ENCODE measurements at regions not wholly inside any gene's neighbourhood (a gene's known extent, or its start where the extent isn't known, plus 50 kb on each side); places are given as distances from the start of the nearest gene placed in this dataset.

GRCh38 chr6:54574671-54575070 lies 266.4 kb downstream of the TINAG start:
- ATAC-seq (ENCODE audit: poor library complexity) (no peak), DNase-seq (no peak)
- no peak overlapping the region for H3K27ac ChIP-seq (ENCODE audit: low read depth in 1 of 2, low read length in 2 of 2)
- peaks cover 5 to 6% of the 10 kb centered on the region in 2 experiments for H3K9me3 ChIP-seq (ENCODE audit: control insufficient read depth in 1 of 2, insufficient read depth in 1 of 2, low read length in 2 of 2)
- no peaks in the 10 kb centered on the region for H3K4me1 ChIP-seq (ENCODE audit: insufficient read depth, low read length)
- intact Hi-C loops (cut with DNase I, micrococcal nuclease): no loop called here
- Mint-ChIP-seq H3K27ac (no peak overlapping the region), H3K4me1 (ENCODE audit: low read depth) (no peaks in the 10 kb centered on the region), H3K9me3 (peaks cover 5% of the 10 kb centered on the region), H3K27me3 (no peaks in the 10 kb centered on the region), H3K36me3 (ENCODE audit: low read depth) (no peaks in the 10 kb centered on the region), H3K4me3 (no peak overlapping the region)
- no peak overlapping the region for H3K4me3 ChIP-seq (ENCODE audit: low read length)
- TF ChIP-seq CTCF (IDR thresholded peaks at IDR 0.05): no peak
- H3K36me3 ChIP-seq (ENCODE audit: insufficient read depth, low read length): no peaks in the 10 kb centered on the region
- POLR2A ChIA-PET: no interaction called here
- no peaks in the 10 kb centered on the region for H3K27me3 ChIP-seq (ENCODE audit: control insufficient read depth in 1 of 2, insufficient read depth in 2 of 2, low read length in 2 of 2)
- CTCF ChIA-PET: no interaction called here

- Mint-ChIP-seq H3K4me3 (no peak overlapping the region), H3K27ac (no peak overlapping the region), H3K27me3 (no peaks in the 10 kb centered on the region), H3K9me3 (peaks cover 2% of the 10 kb centered on the region), H3K36me3 (ENCODE audit: low read depth) (no peaks in the 10 kb centered on the region), H3K4me1 (ENCODE audit: low read depth) (no peaks in the 10 kb centered on the region)
- ATAC-seq (ENCODE audit: poor library complexity): no peak
- Histone ChIP-seq H3K36me3 (ENCODE audit: insufficient read depth, low read length) (no peaks in the 10 kb centered on the region), H3K27ac (ENCODE audit: low read depth in 1 of 2, low read length in 2 of 2) (no peak overlapping the region), H3K27me3 (ENCODE audit: control insufficient read depth in 1 of 2, insufficient read depth in 2 of 2, low read length in 2 of 2) (no peaks in the 10 kb centered on the region), H3K4me3 (ENCODE audit: low read length) (no peak overlapping the region), H3K9me3 (ENCODE audit: control insufficient read depth in 1 of 2, insufficient read depth in 1 of 2, low read length in 2 of 2) (peaks cover 5 to 6% of the 10 kb centered on the region in 2 experiments), H3K4me1 (ENCODE audit: insufficient read depth, low read length) (no peaks in the 10 kb centered on the region)
- DNase-seq: no peak
- CTCF ChIA-PET: no interaction called here
- POLR2A ChIA-PET: no interaction called here
- no peak for TF ChIP-seq CTCF (IDR thresholded peaks at IDR 0.05)
- intact Hi-C loops (cut with DNase I, micrococcal nuclease): no loop called here
These were observed 268.3 kb upstream of the FAM83B start for GRCh38 chr6:54578261-54578660.

- Mint-ChIP-seq H3K9me3 (peaks cover 2% of the 10 kb centered on the region), H3K4me3 (no peak overlapping the region), H3K27ac (no peak overlapping the region), H3K27me3 (no peaks in the 10 kb centered on the region), H3K36me3 (ENCODE audit: low read depth) (no peaks in the 10 kb centered on the region), H3K4me1 (ENCODE audit: low read depth) (no peaks in the 10 kb centered on the region)
- intact Hi-C loops (cut with DNase I, micrococcal nuclease): no loop called here
- DNase-seq: no peak
- H3K4me1 ChIP-seq (ENCODE audit: insufficient read depth, low read length): no peaks in the 10 kb centered on the region
- ChIA-PET CTCF (no interaction called here), POLR2A (no interaction called here)
- no peaks in the 10 kb centered on the region for H3K27me3 ChIP-seq (ENCODE audit: control insufficient read depth in 1 of 2, insufficient read depth in 2 of 2, low read length in 2 of 2)
- no peaks in the 10 kb centered on the region for H3K36me3 ChIP-seq (ENCODE audit: insufficient read depth, low read length)
- no peak for ATAC-seq (ENCODE audit: poor library complexity)
- H3K27ac ChIP-seq (ENCODE audit: low read depth in 1 of 2, low read length in 2 of 2): no peak overlapping the region
- no peak for TF ChIP-seq CTCF (IDR thresholded peaks at IDR 0.05)
- H3K9me3 ChIP-seq (ENCODE audit: control insufficient read depth in 1 of 2, insufficient read depth in 1 of 2, low read length in 2 of 2): peaks cover 3 to 6% of the 10 kb centered on the region in 2 experiments
- no peak overlapping the region for H3K4me3 ChIP-seq (ENCODE audit: low read length)
These were observed 267.6 kb upstream of the FAM83B start for GRCh38 chr6:54579011-54579410.

All from CD4-positive, alpha-beta T cell (primary cell).